ENCODE measurements at regions not wholly inside any gene's neighbourhood (a gene's known extent, or its start where the extent isn't known, plus 50 kb on each side); places are given as distances from the start of the nearest gene placed in this dataset.

DNA sequence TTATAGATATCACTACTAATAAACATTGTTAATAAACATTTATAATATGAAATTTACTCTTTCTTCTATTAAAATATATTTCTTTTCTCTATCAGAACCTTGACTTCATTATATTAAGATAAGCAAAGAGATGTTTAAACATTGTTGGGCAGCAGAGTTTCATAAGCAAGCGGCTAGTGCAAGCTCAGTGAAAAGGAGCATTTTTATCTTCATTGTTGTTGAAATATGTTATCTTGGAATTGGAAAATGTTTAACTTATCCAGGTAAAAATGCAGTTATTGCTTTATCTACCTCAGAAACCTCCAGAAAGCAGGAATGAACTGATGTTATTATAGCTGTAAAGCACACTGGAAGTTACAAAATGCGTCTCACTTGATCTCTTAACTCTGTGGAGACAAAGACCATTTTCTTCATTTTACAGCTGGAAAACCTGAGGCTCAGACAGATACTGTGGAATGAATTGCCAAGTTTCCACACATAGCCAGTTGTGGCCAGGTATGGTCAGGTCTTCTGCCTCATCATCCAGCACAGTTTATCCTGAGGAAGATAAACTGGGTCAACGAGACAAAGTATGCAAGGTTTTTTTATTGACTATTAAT is 934.6 kb upstream of the FAM98A start:
- TF ChIP-seq POLR2AphosphoS5 (IDR thresholded peaks at IDR 0.05; ENCODE audit: low read depth, low read length): no peak
- no peak for TF ChIP-seq TAF1 (IDR thresholded peaks at IDR 0.05; ENCODE audit: borderline replicate concordance, low read depth, low read length)
- TF ChIP-seq POLR2A (IDR thresholded peaks at IDR 0.05; ENCODE audit: low read depth, low read length): no peak
